Endodermal cell (in vitro differentiated cells): ENCODE measurements at regions not wholly inside any gene's neighbourhood (a gene's known extent, or its start where the extent isn't known, plus 50 kb on each side); places are given as distances from the start of the nearest gene placed in this dataset.

Source experiments
- DNase-seq: peaks from one replicate; pipeline ENCODE4 v3.0.0-alpha.2; 2017
- H3K27ac ChIP-seq: 2 replicates; pipeline ENCODE4 v1.5.1; 2013; ENCODE audit warnings: mild to moderate bottlenecking, low read depth, low read length, moderate library complexity
- H3K27me3 ChIP-seq: 2 replicates; pipeline ENCODE4 v1.6.1; 2013; ENCODE audit warnings: mild to moderate bottlenecking, low read length, moderate library complexity; ENCODE audit not compliant: insufficient read depth, control insufficient read depth, poor library complexity, severe bottlenecking
- H3K36me3 ChIP-seq: 2 replicates; pipeline ENCODE4 v1.7.0; 2013; ENCODE audit warnings: mild to moderate bottlenecking, low read length, moderate library complexity; ENCODE audit not compliant: control insufficient read depth, insufficient read depth
- H3K4me1 ChIP-seq: one replicate; pipeline ENCODE4 v1.7.0; 2013; ENCODE audit warnings: low read length; ENCODE audit not compliant: control insufficient read depth, insufficient read depth
- H3K4me3 ChIP-seq: 2 replicates; pipeline ENCODE4 v1.5.1; 2013; ENCODE audit warnings: mild to moderate bottlenecking, low read length, moderate library complexity
- H3K9ac ChIP-seq: 2 replicates; pipeline ENCODE4 v1.6.1; 2013; ENCODE audit warnings: mild to moderate bottlenecking, low read length, moderate library complexity; ENCODE audit not compliant: poor library complexity, severe bottlenecking; ENCODE audit errors: extremely low read depth
- H3K9me3 ChIP-seq: 2 replicates; pipeline ENCODE4 v1.6.1; 2013; ENCODE audit warnings: mild to moderate bottlenecking, low read length, moderate library complexity; ENCODE audit not compliant: control insufficient read depth
- H3K27ac Mint-ChIP-seq: 2 replicates; pipeline ENCODE4 v1.8.0; 2020; ENCODE audit warnings: mixed read lengths
- H3K27me3 Mint-ChIP-seq: 2 replicates; pipeline ENCODE4 v1.8.0; 2021; ENCODE audit warnings: mild to moderate bottlenecking, mixed read lengths; ENCODE audit not compliant: insufficient read depth
- H3K36me3 Mint-ChIP-seq: 2 replicates; pipeline ENCODE4 v1.8.0; 2020; ENCODE audit warnings: low read depth, mixed read lengths
- H3K4me1 Mint-ChIP-seq: 2 replicates; pipeline ENCODE4 v1.8.0; 2020; ENCODE audit warnings: mixed read lengths
- H3K4me3 Mint-ChIP-seq: 2 replicates; pipeline ENCODE4 v1.8.0; 2020; ENCODE audit warnings: mild to moderate bottlenecking, moderate library complexity, mixed read lengths
- H3K9me3 Mint-ChIP-seq: 2 replicates; pipeline ENCODE4 v1.8.0; 2020; ENCODE audit warnings: mild to moderate bottlenecking, mixed read lengths
- WGBS, 2 experiments: methylation state at CpG; one replicate each; pipeline versions ENCODE4 v1.1.5 to v1.1.7; 2013; ENCODE audit warnings: missing lambda C conversion rate in 2 of 2, mixed read lengths in 1 of 2; ENCODE audit not compliant: insufficient coverage in 1 of 2, insufficient read length in 1 of 2; 5-methylcytosine and 5-hydroxymethylcytosine counted together
- TF ChIP-seq, protein P1 (sequence below): fragments of 200-600 bp; sonication (generic); conservative IDR thresholded peaks from 2 replicates; pipeline ENCODE4 v1.5.0; 2021; ENCODE audit warnings: antibody characterized with exemption, mild to moderate bottlenecking

GRCh38 chr7:46387646-46388045, 466.6 kb upstream of the IGFBP3 start:
- H3K27ac Mint-ChIP-seq, result no peak overlapping the region
- Histone ChIP-seq H3K9me3 (peaks cover 9% of the 10 kb centered on the region), H3K36me3 (no peaks in the 10 kb centered on the region), H3K27ac (no peak overlapping the region), H3K27me3 (no peaks in the 10 kb centered on the region), H3K4me3 (no peak overlapping the region), H3K4me1 (peaks cover 12% of the 10 kb centered on the region), H3K9ac (no peak overlapping the region)
- 83 to 86% methylated on average over 1 of the region's 1 CpG for WGBS, 2 experiments
- peaks cover 10% of the 10 kb centered on the region for H3K4me1 Mint-ChIP-seq
- H3K27me3 Mint-ChIP-seq, result peaks cover 3% of the 10 kb centered on the region
- H3K4me3 Mint-ChIP-seq, result no peak overlapping the region
- no peaks in the 10 kb centered on the region for H3K36me3 Mint-ChIP-seq
- peaks cover 6% of the 10 kb centered on the region for H3K9me3 Mint-ChIP-seq
- TF ChIP-seq, protein P1, sequence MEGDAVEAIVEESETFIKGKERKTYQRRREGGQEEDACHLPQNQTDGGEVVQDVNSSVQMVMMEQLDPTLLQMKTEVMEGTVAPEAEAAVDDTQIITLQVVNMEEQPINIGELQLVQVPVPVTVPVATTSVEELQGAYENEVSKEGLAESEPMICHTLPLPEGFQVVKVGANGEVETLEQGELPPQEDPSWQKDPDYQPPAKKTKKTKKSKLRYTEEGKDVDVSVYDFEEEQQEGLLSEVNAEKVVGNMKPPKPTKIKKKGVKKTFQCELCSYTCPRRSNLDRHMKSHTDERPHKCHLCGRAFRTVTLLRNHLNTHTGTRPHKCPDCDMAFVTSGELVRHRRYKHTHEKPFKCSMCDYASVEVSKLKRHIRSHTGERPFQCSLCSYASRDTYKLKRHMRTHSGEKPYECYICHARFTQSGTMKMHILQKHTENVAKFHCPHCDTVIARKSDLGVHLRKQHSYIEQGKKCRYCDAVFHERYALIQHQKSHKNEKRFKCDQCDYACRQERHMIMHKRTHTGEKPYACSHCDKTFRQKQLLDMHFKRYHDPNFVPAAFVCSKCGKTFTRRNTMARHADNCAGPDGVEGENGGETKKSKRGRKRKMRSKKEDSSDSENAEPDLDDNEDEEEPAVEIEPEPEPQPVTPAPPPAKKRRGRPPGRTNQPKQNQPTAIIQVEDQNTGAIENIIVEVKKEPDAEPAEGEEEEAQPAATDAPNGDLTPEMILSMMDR, result no peak
- no peak for DNase-seq

DNA sequence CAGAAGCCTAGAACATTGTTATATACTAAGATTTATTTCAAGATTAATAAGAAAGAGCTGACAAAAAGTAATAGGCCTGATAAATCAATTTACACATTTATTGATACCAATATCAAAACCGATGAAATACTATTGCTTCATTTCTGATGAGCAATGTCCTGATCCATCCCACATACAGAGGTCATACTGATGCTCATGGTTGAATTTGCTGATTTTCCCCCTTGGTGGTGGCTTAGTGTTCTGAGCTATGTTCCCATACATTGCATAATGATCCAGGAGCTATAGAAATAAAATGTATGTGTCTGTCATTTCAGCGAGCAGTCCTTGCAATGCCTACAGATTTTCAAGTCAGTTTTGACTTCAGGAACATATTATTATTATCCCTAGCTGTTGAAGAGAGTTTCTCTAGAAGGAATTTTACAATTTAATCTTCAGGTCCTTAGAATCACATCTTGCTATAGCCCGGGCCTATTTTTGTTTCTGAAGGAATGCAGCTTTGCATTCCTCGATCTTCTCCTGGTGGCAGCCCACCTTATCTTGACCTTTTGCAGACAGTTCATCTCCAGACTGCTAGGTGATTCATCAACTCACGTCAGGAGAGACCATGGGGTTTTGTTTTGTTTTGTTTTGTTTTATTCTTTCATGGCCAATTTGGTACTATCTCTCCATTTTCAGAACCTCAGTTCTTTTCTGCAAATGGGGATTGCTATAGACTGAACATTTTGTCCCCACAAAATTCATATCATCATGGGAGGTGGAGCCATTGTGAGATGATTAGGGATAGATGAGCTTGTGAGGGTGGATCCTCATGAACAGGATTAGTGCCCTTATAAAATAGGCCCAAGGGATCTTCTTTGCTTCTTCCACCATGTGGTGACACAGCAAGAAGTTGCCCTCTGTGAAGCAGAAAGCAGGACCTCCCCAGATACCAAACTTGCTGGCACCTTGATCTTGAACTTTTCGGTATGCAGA, 465.6 kb upstream of the IGFBP3 start:
- Mint-ChIP-seq H3K27me3 (no peaks in the 10 kb centered on the region), H3K4me3 (no peak overlapping the region), H3K4me1 (peaks cover 10% of the 10 kb centered on the region), H3K27ac (no peak overlapping the region), H3K36me3 (no peaks in the 10 kb centered on the region), H3K9me3 (peaks cover 6% of the 10 kb centered on the region)
- Histone ChIP-seq H3K27ac (no peak overlapping the region), H3K9me3 (peaks cover 9% of the 10 kb centered on the region), H3K27me3 (no peaks in the 10 kb centered on the region), H3K4me3 (no peak overlapping the region), H3K36me3 (no peaks in the 10 kb centered on the region), H3K4me1 (peaks cover 11% of the 10 kb centered on the region), H3K9ac (no peak overlapping the region)
- TF ChIP-seq, protein P1, result no peak
- WGBS, 2 experiments, result 86 to 100% methylated on average over 2 to 6 of the region's 6 CpGs
- no peak for DNase-seq

DNA sequence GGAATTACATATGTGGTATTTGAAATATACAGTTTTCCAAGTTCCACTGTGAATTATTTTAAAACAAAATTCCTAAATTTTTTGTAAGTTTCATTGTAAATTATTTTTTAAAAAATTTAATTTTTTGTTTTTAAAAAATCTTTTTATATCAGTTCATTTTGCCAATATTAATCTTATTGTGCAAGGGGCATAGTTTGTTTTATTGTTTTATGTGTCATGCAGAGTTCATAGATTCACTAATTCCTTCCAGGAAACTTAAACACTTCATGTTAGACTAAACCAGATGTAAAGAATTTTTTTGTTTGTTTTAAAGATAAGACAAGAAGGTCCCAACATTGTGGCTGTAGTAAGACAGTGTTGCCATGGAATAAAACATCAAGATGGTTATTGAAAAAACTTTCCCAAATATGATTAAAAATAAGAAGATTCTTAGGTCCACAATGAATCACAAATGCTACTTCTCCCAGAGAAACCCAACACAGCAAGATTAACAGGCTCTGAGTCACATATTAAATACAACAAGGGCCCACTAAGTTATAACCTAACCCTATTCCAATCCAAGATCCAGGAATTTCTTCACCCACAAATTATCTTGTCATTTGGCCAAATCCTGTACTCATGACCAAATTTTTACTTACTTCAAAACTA, 464.7 kb upstream of the IGFBP3 start:
- Mint-ChIP-seq H3K9me3 (peaks cover 6% of the 10 kb centered on the region), H3K27ac (no peak overlapping the region), H3K36me3 (no peaks in the 10 kb centered on the region), H3K4me1 (peaks cover 3% of the 10 kb centered on the region), H3K27me3 (no peaks in the 10 kb centered on the region), H3K4me3 (no peak overlapping the region)
- Histone ChIP-seq H3K9ac (no peak overlapping the region), H3K4me1 (peaks cover 2% of the 10 kb centered on the region), H3K36me3 (no peaks in the 10 kb centered on the region), H3K27me3 (no peaks in the 10 kb centered on the region), H3K9me3 (peaks cover 9% of the 10 kb centered on the region), H3K27ac (no peak overlapping the region), H3K4me3 (no peak overlapping the region)
- no peak for DNase-seq
- TF ChIP-seq, protein P1, result no peak
